ENCODE measurements at regions not wholly inside any gene's neighbourhood (a gene's known extent, or its start where the extent isn't known, plus 50 kb on each side); places are given as distances from the start of the nearest gene placed in this dataset.

- Histone ChIP-seq H3K27me3 (ENCODE audit: control insufficient read depth, low read length) (no peaks in the 10 kb centered on the region), H4K20me1 (ENCODE audit: control insufficient read depth, insufficient read depth, low read depth, low read length) (no peaks in the 10 kb centered on the region), H3K4me2 (ENCODE audit: low read length) (no peak overlapping the region), H3F3A (ENCODE audit: control insufficient read depth, insufficient read depth) (no peaks in the 10 kb centered on the region), H3K9me3 (ENCODE audit: control insufficient read depth, insufficient read depth, low read length) (no peaks in the 10 kb centered on the region), H3K4me3 (ENCODE audit: low read length) (no peak overlapping the region), H3K36me3 (ENCODE audit: control insufficient read depth, low read length) (no peaks in the 10 kb centered on the region), H3K27ac (ENCODE audit: low read depth, low read length) (no peak overlapping the region), H3K79me2 (ENCODE audit: control insufficient read depth, low read length) (no peaks in the 10 kb centered on the region), H3K4me1 (ENCODE audit: control insufficient read depth, low read length) (no peaks in the 10 kb centered on the region), H3K9me2 (replicated peaks; ENCODE audit: control insufficient read depth, low read length) (no peaks in the 10 kb centered on the region)
- TF ChIP-seq EZH2phosphoT487 (IDR thresholded peaks at IDR 0.05; ENCODE audit: borderline replicate concordance, low read length), result no peak
- TF ChIP-seq, protein P1, sequence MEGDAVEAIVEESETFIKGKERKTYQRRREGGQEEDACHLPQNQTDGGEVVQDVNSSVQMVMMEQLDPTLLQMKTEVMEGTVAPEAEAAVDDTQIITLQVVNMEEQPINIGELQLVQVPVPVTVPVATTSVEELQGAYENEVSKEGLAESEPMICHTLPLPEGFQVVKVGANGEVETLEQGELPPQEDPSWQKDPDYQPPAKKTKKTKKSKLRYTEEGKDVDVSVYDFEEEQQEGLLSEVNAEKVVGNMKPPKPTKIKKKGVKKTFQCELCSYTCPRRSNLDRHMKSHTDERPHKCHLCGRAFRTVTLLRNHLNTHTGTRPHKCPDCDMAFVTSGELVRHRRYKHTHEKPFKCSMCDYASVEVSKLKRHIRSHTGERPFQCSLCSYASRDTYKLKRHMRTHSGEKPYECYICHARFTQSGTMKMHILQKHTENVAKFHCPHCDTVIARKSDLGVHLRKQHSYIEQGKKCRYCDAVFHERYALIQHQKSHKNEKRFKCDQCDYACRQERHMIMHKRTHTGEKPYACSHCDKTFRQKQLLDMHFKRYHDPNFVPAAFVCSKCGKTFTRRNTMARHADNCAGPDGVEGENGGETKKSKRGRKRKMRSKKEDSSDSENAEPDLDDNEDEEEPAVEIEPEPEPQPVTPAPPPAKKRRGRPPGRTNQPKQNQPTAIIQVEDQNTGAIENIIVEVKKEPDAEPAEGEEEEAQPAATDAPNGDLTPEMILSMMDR (IDR thresholded peaks at IDR 0.05; ENCODE audit: low read depth, low read length, poor library complexity, severe bottlenecking), result no peak
Observed at GRCh38 chr9:13569602-13570067, 290.1 kb upstream of the MPDZ start.

DNA sequence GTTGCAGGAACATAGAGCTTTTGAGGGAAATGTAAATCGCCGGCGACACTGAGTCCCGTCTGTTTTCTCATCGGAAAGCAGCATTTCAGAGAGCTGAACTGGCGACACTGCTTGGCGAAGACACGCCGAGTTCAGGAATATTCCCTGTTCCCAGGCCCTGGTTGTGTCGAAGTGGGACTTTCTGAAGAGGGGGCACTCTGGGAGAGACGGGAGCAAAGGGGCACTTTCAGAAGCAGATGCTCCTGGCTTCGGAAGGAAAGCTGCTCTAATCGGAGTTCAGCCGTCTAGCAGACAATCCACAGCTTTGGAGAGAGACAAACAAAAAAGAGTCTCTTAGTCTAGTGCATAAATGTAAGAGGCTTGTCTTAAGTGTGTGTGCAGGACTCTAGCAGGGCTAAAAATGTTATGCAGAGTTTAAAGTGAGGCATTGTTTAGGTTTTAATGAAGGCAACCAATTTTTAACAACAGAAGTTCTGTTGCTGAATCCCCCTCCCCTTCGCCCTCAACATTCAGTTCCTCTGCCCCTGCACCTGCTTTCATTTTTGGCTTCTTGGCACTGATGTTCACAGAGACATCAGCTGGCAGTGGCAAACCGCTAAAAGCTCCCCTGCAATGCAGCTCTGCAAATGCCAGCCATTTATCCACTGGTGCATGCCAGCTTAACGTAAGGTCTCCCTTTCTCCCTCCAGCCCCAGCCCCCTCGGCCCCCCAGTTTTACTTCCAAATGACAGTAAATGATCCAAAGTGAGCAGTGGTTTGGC lies 289.5 kb upstream of the MPDZ start:
- Histone ChIP-seq H3K4me3 (ENCODE audit: low read length) (no peak overlapping the region), H3K79me2 (ENCODE audit: control insufficient read depth, low read length) (no peaks in the 10 kb centered on the region), H3K4me1 (ENCODE audit: control insufficient read depth, low read length) (no peaks in the 10 kb centered on the region), H3K36me3 (ENCODE audit: control insufficient read depth, low read length) (no peaks in the 10 kb centered on the region), H3F3A (ENCODE audit: control insufficient read depth, insufficient read depth) (no peaks in the 10 kb centered on the region), H3K27ac (ENCODE audit: low read depth, low read length) (no peak overlapping the region), H3K9me2 (replicated peaks; ENCODE audit: control insufficient read depth, low read length) (no peaks in the 10 kb centered on the region), H3K9me3 (ENCODE audit: control insufficient read depth, insufficient read depth, low read length) (no peaks in the 10 kb centered on the region), H3K27me3 (ENCODE audit: control insufficient read depth, low read length) (no peaks in the 10 kb centered on the region), H4K20me1 (ENCODE audit: control insufficient read depth, insufficient read depth, low read depth, low read length) (no peaks in the 10 kb centered on the region), H3K4me2 (ENCODE audit: low read length) (no peak overlapping the region)
- TF ChIP-seq, protein P1 (IDR thresholded peaks at IDR 0.05; ENCODE audit: low read depth, low read length, poor library complexity, severe bottlenecking), result no peak
- no peak for TF ChIP-seq EZH2phosphoT487 (IDR thresholded peaks at IDR 0.05; ENCODE audit: borderline replicate concordance, low read length)

DNA sequence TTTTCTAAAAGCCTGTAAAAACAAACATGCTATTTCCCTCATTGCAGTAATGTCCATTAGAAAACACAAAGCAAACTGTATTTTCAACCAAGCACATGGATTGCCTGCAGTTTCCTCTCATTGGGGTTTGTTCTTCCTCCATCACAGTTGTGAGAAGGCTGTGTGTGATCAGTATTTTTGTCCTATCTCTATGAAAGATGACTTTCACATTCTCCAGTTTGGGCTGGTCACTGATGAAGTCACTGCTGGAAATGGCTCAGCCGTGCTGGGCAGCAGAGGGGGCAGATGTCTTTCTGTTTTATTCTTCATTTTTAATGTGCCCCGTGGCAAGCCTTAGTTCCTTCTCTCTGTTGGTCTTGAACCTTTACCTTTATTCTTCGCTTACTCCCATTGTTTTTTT lies 288.9 kb upstream of the MPDZ start:
- TF ChIP-seq, protein P1 (IDR thresholded peaks at IDR 0.05; ENCODE audit: low read depth, low read length, poor library complexity, severe bottlenecking), result no peak
- no peak for TF ChIP-seq EZH2phosphoT487 (IDR thresholded peaks at IDR 0.05; ENCODE audit: borderline replicate concordance, low read length)
- Histone ChIP-seq H3F3A (ENCODE audit: control insufficient read depth, insufficient read depth) (no peaks in the 10 kb centered on the region), H3K4me3 (ENCODE audit: low read length) (no peak overlapping the region), H3K27me3 (ENCODE audit: control insufficient read depth, low read length) (no peaks in the 10 kb centered on the region), H3K36me3 (ENCODE audit: control insufficient read depth, low read length) (no peaks in the 10 kb centered on the region), H3K9me3 (ENCODE audit: control insufficient read depth, insufficient read depth, low read length) (no peaks in the 10 kb centered on the region), H3K27ac (ENCODE audit: low read depth, low read length) (no peak overlapping the region), H4K20me1 (ENCODE audit: control insufficient read depth, insufficient read depth, low read depth, low read length) (no peaks in the 10 kb centered on the region), H3K9me2 (replicated peaks; ENCODE audit: control insufficient read depth, low read length) (no peaks in the 10 kb centered on the region), H3K4me1 (ENCODE audit: control insufficient read depth, low read length) (no peaks in the 10 kb centered on the region), H3K79me2 (ENCODE audit: control insufficient read depth, low read length) (no peaks in the 10 kb centered on the region), H3K4me2 (ENCODE audit: low read length) (no peak overlapping the region)

Measured in DOHH2 (cell line).